Upper lobe of right lung (tissue), 1 donor: ENCODE measurements at regions not wholly inside any gene's neighbourhood (a gene's known extent, or its start where the extent isn't known, plus 50 kb on each side); places are given as distances from the start of the nearest gene placed in this dataset.
A peak's percentile ranks its signal among the peaks of the same experiment; 100 is the strongest.

ENCODE experiments used
- ATAC-seq: fragments of 200-7000 bp; cut with Tn5 transposase; one replicate; pipeline ENCODE4 v1.9.1; 2020; ENCODE audit warnings: mild to moderate bottlenecking, moderate library complexity
- DNase-seq: peaks from one replicate; pipeline ENCODE4 v3.0.0-alpha.2; 2020
- H3K27ac ChIP-seq: fragments of 200-600 bp; one replicate; pipeline ENCODE4 v1.8.0; 2022
- H3K27me3 ChIP-seq: fragments of 200-600 bp; one replicate; pipeline ENCODE4 v1.8.0; 2022; ENCODE audit warnings: mild to moderate bottlenecking
- H3K36me3 ChIP-seq: fragments of 200-600 bp; one replicate; pipeline ENCODE4 v1.8.0; 2022
- H3K4me1 ChIP-seq: fragments of 200-600 bp; one replicate; pipeline ENCODE4 v1.8.0; 2022
- H3K4me3 ChIP-seq: fragments of 200-600 bp; one replicate; pipeline ENCODE4 v1.8.0; 2022; ENCODE audit warnings: mild to moderate bottlenecking
- H3K9me3 ChIP-seq: fragments of 200-600 bp; one replicate; pipeline ENCODE4 v1.8.0; 2022
- intact Hi-C: fragments of 100-400 bp; cut with DNase I; formaldehyde crosslinking; loops from one replicate; pipeline ENCODE4 v1.11.0; 2022
- TF ChIP-seq, protein P1 (sequence below): fragments of 200-600 bp; IDR thresholded peaks from one replicate; pipeline ENCODE4 v1.8.0; 2022; ENCODE audit warnings: antibody characterized with exemption
- donor health status: DM: no; HTN: yes; CAD: no; lungs with severe emphysema.

DNA sequence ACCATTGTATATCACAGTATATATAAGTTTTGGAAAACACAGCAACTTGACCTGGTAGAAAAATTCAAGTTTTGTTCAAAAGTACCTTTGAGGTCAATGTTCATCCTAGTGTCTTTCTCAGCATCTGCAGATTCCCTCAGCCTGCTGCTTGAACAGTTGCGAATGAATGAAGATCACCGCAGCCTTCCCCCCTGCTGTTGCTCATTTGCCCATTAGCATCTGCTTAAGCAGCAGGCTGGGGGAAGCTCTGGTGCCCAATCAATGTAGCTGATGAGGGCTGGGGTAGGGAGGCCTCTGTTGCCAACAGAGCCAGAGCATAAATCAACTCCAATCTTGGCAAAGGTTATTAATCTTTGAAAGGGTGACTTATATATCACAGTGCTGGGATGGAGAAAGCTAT lies 586.5 kb upstream of the PTPRD start:
- H3K9me3 ChIP-seq: no peaks in the 10 kb centered on the region
- ATAC-seq (no peak), DNase-seq (no peak)
- no peak overlapping the region for H3K27ac ChIP-seq
- intact Hi-C loops: no loop called here
- no peaks in the 10 kb centered on the region for H3K36me3 ChIP-seq
- TF ChIP-seq, protein P1, sequence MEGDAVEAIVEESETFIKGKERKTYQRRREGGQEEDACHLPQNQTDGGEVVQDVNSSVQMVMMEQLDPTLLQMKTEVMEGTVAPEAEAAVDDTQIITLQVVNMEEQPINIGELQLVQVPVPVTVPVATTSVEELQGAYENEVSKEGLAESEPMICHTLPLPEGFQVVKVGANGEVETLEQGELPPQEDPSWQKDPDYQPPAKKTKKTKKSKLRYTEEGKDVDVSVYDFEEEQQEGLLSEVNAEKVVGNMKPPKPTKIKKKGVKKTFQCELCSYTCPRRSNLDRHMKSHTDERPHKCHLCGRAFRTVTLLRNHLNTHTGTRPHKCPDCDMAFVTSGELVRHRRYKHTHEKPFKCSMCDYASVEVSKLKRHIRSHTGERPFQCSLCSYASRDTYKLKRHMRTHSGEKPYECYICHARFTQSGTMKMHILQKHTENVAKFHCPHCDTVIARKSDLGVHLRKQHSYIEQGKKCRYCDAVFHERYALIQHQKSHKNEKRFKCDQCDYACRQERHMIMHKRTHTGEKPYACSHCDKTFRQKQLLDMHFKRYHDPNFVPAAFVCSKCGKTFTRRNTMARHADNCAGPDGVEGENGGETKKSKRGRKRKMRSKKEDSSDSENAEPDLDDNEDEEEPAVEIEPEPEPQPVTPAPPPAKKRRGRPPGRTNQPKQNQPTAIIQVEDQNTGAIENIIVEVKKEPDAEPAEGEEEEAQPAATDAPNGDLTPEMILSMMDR: no peak
- H3K27me3 ChIP-seq: no peaks in the 10 kb centered on the region
- no peak overlapping the region for H3K4me3 ChIP-seq
- no peaks in the 10 kb centered on the region for H3K4me1 ChIP-seq

DNA sequence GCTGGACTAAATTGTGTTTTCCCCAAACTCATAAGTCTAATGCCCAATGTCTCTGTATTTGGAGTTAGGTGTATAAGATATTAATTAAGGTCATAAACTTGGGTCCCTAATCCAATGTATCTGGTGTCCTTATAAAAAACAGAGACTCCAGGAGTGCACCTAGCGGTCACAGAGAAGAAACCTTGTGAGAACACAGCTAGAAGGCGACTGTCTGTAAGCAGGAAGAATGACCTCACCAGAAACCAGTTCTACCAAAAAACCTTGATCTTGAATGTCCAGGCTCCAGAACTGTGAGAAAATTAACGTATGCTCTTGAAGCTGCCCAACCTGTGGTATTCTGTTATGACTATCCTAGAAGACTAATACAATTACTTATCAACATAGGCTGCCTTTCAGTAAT lies 591.7 kb upstream of the PTPRD start:
- intact Hi-C loops: no loop called here
- no peak for ATAC-seq
- no peaks in the 10 kb centered on the region for H3K4me1 ChIP-seq
- H3K4me3 ChIP-seq: no peak overlapping the region
- TF ChIP-seq, protein P1: no peak
- no peak for DNase-seq
- no peaks in the 10 kb centered on the region for H3K27me3 ChIP-seq
- no peak overlapping the region for H3K27ac ChIP-seq
- H3K9me3 ChIP-seq: no peaks in the 10 kb centered on the region
- no peaks in the 10 kb centered on the region for H3K36me3 ChIP-seq

DNA sequence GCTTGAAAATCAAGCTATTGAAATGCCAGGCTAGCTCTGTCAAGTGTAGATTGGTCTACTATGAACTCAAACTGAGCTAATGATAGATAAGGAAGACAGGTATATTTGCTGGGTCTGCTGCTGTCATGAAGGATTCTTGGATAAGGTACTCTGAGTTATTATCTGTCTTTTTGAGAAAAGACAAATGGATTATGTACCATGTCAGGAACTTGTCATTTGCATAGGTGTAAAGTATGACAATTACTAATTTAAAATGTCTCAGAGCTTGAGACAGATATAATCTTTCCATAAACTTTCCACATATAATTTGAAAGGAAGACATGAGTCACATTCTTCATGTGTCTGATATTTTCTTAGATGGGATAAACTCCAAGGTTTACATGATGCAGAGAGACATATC lies 594.1 kb upstream of the PTPRD start:
- Histone ChIP-seq H3K36me3 (no peaks in the 10 kb centered on the region), H3K4me3 (no peak overlapping the region), H3K27me3 (no peaks in the 10 kb centered on the region), H3K4me1 (no peaks in the 10 kb centered on the region), H3K9me3 (no peaks in the 10 kb centered on the region), H3K27ac (no peak overlapping the region)
- intact Hi-C loops: no loop called here
- ATAC-seq (no peak), DNase-seq (no peak)
- TF ChIP-seq, protein P1: no peak

DNA sequence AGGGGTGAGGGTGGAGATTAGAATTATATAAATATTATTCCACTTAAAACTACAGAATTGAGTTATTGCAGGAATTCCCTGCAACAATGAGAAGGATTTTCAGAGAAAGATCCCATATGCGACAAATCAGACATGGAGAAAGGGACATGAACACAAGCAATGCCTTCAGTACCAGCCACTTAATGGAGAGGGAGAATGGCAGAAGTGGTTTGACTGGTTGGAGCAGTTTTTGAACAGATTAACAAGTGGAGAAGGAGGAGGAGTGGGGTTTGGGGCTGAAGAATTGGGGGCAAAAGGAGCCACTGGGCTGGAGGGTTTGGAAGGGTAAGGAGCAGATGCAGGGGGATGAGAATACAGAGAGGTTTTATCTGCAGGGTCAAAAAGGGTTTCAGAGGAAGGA lies 620.9 kb upstream of the PTPRD start:
- intact Hi-C loops: no loop called here
- H3K36me3 ChIP-seq: no peaks in the 10 kb centered on the region
- H3K4me1 ChIP-seq: no peaks in the 10 kb centered on the region
- ATAC-seq (peak; percentile 28), DNase-seq (no peak)
- H3K9me3 ChIP-seq: no peaks in the 10 kb centered on the region
- no peak overlapping the region for H3K27ac ChIP-seq
- TF ChIP-seq, protein P1: no peak
- no peak overlapping the region for H3K4me3 ChIP-seq
- no peaks in the 10 kb centered on the region for H3K27me3 ChIP-seq

DNA sequence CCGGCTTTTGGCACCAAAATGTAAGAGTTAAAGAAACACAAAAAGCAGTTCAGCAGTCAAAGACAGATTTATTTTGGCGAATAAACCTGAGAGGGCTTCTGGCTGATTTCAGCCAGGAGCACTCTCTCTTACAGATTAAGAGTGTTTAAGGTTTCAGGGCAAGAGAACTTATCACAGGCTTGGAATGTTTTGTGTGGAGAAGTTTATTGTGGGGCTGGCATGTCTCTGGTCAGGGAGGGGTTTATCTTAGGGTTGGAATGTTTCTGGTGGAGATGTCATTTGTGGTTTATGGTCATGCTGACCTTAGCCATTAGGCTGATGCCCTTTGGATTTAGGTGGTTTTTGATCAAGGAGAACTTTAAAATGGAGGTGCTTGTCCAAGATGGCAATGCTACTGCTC lies 622.3 kb upstream of the PTPRD start:
- intact Hi-C loops: no loop called here
- Histone ChIP-seq H3K27me3 (no peaks in the 10 kb centered on the region), H3K9me3 (no peaks in the 10 kb centered on the region), H3K4me1 (no peaks in the 10 kb centered on the region), H3K4me3 (no peak overlapping the region), H3K36me3 (no peaks in the 10 kb centered on the region), H3K27ac (no peak overlapping the region)
- TF ChIP-seq, protein P1: no peak
- DNase-seq (no peak), ATAC-seq (no peak)

DNA sequence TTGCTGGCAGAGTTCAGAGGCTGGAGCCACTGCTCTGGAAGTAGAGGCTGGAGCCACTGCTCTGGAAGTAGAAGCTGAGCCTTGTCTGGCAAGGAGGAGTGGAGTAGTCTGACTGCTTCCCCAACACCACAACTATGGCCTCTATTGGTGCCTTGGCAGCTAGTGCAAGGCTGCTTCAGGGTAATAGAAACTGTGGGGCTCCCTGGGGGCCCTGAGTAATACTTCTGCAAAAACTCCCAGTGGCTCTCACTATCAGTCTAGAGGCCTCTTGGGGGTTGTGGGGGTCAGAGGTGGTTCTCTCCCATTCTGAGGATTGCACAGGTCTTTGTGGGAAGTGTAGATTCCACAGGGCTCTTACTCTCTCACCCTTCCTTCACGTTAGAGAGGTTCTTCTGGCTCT lies 629.0 kb upstream of the PTPRD start:
- no peak for ATAC-seq
- no peak overlapping the region for H3K4me3 ChIP-seq
- intact Hi-C loops: no loop called here
- H3K27ac ChIP-seq: no peak overlapping the region
- no peak for DNase-seq
- no peaks in the 10 kb centered on the region for H3K9me3 ChIP-seq
- no peaks in the 10 kb centered on the region for H3K4me1 ChIP-seq
- TF ChIP-seq, protein P1: no peak
- H3K27me3 ChIP-seq: no peaks in the 10 kb centered on the region
- H3K36me3 ChIP-seq: no peaks in the 10 kb centered on the region
